GM18870 (cell line): ENCODE measurements at regions not wholly inside any gene's neighbourhood (a gene's known extent, or its start where the extent isn't known, plus 50 kb on each side); places are given as distances from the start of the nearest gene placed in this dataset.

Experiments used
- ATAC-seq: cut with Tn5 transposase; IDR thresholded peaks from one replicate; pipeline ENCODE4 v1.9.1; 2021; ENCODE audit warnings: moderate library complexity; ENCODE audit not compliant: unreplicated experiment

DNA sequence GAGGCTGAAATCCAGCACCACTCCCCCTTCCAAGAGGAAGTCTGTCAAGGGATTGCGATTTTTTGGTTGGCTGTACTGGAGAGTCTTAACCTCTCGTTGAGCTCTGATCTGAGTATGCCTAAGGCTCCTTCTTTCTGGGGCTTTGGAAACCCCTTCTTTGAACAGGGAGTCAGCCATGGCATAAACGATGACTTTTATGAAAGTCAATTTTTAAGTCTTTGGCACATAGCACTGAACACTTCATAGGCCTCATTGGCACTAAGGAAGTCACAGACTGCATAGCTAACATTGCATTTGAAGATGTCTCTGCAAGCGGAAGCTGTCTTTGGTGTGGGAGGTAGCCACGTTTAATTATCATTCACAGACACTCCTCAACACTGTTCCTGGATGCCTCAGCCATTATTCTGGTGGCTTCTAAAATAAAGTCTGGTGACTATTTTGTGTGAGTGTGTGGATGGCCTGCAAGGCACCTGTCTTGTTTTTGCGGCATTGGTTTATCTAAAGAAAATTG lies 148.2 kb upstream of the NCK2 start:
- ATAC-seq = no peak

DNA sequence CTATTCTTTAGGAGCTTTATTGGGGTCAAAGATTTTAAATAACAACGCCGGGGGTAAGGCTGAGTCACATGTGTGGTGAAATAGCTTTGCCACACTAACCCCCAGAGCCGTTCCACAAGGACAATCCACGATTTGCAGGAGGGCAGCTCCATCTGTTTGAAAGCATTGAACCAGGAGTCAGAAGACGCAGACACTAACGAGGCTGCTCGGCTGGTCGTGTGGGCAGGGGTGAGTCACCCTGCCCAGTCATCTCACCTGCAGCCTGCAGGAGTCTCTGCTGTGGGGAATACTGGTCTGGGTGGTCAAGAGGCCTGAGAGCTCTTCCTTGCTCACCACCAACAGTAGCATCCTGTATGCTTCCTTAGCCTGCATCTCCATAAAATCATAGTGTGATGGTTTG lies 149.2 kb upstream of the NCK2 start:
- no peak for ATAC-seq

DNA sequence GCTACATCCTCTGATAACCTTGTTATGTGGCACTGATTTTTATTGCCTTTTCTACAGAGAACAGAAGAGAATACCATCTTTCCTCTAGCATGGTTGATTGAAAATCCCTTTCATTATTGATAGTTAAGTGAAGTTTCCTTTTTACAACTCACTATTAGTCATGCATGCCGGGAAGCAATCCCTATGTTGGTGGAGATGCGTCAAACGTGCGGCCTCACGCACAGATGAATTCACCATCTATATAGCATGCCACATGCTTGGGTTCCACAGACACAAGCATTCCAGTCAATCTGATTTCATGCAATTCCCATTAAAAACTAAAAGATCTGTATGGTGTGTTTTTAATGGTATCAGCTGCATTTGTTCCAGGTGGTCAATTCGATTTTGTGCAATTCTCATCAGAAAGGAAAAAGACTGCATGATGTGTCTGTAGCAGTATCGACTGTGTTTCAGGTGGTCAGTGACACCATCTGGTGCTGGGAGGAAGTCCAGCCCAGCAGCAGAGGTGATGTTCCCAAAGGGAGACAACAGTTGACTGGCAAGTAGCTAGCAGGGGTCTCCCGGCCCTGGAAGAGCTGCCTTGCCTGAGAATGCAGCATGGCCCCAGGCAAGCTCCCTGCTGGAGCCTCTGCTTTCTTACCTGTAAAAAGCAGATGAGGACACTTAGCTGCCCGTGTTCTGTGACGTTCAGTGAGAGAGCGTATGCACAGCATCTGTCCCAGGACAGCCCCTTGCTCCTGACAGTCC lies 151.3 kb upstream of the NCK2 start:
- ATAC-seq = no peak

DNA sequence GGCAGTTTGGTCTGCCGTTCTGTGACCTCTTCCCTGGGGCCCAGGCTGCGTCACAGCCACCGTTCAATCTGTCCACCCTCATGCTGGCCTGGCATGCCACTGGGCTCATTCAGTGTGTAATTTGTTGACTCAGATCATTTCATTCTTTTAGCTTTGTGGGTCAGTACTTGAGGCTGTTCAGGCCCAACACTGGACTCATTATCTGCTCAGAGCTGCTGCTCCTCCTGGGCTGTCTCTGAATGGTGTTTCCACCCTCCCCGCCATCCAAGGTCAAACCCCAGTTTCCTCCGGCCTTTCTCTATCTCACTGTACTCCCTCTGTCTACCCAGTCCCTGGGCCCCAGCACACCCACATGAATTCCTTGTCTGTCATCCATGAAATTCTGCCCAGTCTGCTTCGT lies 152.4 kb upstream of the NCK2 start:
- no peak for ATAC-seq

DNA sequence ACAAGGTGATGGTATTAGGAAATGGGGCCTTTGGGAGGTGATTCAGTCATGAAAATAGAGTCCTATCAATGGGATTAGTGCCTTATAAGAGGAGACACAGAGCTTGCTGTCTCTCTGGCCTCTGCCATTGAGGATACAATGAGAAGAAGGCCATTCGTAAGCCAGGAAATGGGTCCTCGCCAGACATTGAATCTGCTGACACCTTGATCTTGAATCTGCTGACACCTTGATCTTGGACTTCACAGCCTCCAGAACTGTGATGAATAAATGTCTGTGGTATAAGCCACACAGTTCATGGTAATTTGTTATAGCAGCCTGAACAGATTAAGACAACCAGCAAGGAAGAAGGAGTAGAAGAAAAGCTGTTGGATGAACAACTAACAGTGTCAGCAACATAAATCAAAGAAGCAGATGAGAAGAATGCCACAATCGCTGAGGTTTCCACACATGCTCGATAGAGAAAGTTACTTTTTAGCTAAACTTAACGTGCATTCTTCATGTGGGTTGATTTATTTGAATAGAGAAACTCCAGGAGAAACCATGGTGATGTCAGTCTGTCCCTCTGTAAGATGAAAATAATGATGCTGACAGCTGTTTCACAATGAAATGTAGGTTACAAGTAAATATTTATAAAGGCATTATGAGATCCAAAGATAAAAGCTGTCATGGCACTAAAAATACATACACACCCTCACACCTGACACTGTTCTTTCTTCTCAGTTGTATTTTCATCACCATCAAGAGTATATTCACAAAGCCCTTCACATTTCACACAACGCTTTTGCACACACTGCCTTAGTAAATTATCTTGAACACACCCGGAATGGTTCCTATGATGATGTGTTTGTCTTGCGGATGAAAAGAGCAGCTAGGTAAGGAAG lies 153.7 kb upstream of the NCK2 start:
- no peak for ATAC-seq

DNA sequence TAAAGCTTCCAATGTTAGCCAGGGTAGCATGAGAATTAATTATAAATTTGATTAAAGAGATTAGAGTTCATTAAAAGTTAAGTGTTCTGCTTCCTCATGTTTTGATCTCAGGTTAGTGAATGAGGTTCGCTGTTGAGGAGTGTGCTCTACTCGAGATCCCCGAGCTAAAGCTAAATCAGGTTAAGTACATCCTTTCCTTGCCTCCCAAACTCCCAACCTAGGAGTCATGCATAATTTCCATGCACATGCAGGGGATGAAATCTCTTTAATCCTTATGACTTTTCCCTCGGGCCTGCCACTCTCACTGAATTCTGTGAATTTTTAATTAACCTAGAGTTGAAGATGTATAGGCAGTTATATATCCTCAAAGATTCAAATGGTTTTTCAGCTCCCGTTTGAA lies 156.1 kb upstream of the NCK2 start:
- no peak for ATAC-seq

DNA sequence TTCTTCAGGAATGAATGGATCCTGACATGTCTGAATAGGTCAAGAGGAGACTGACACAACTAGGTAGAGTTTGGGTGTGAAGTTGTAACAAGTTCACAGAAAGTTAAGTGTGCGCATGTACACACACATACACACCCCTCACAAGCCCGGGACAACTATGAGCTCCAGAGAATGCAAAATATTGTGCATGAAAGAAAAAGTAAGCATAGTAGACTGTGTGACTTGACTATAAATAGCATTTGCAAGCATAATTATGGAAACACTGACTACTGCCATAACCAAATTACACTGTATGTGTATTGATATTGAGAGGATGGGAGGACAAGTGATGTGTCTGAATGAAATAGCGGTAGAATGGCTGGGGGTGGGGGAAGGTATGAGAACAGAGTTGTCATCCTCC lies 157.1 kb upstream of the NCK2 start:
- no peak for ATAC-seq

DNA sequence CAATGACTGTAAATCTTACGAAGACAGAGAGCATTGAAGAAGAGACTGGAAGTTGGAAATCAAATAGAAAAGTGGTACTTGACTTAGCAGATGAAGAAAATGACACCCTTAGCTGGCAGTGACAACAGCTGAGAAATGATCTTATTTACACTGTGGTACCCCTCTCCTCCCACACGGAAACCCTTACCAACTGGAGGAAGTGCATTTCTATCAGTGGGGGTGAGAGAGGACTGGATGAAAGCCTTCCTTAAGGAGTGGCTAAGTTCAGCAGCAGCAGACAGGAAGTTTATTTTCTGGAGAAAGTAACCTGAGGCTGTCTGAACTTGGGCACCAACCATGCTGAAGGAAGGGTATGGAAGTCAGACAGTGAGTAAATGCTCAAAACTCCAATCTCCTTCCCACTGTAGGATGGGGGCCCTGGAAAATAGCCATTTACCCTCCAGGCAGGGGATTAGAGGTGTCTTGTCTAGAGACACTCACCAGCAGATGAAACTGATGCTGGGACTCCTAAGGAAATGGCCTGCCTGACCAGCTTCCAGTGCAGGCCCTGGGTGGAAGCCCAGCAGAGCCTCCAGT lies 160.2 kb upstream of the NCK2 start:
- ATAC-seq = no peak

DNA sequence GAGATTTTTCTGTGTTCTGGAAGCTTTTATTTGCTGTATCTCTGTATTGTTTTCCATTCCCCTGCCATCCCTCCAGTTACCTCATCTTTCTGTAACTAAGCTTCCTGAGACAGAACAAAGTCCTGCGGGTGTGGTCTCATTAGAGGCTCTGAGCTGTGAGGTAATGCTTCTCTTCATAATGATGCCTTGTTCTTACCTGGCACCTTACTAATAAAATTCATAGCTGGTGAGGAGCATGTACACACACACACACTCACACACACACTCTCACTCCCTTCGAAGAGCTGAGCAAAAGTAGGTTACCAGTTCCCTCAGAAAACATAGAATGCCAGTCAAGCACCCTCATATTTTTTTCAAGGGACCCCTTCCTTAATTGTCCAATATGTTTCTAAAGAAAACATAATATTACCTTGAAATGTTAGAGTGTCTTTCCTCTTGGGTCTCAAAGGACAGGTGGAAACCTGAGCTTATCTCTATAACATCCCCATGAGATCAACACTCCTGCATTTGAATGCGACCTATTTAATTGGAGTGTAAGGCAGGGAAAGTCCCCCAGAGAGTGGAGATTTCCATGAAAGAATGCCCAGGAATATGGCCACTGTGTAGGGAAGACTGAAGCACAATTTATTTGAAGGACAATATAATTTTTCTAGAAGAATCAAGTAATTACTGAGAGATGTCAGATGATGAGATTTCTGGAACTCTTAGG lies 161.6 kb upstream of the NCK2 start:
- ATAC-seq = no peak

DNA sequence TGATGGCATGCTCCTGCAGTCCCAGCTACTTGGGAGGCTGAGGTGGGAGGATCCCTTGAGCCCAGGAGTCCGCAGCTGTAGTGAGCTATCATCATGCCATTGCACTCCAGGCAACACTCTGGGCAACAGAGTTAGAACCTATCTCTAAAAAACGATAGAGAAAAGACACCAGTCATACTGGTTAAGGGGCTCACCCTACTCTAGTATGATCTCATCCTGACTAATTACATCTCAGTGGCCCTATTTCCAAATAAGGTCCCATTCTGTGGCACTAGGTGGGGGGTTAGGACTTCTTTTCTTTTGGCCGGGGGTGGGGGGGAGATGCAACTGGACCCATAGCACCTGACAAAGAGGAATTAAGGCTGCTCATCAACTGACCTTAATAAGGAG lies 163.2 kb upstream of the NCK2 start:
- ATAC-seq = no peak

DNA sequence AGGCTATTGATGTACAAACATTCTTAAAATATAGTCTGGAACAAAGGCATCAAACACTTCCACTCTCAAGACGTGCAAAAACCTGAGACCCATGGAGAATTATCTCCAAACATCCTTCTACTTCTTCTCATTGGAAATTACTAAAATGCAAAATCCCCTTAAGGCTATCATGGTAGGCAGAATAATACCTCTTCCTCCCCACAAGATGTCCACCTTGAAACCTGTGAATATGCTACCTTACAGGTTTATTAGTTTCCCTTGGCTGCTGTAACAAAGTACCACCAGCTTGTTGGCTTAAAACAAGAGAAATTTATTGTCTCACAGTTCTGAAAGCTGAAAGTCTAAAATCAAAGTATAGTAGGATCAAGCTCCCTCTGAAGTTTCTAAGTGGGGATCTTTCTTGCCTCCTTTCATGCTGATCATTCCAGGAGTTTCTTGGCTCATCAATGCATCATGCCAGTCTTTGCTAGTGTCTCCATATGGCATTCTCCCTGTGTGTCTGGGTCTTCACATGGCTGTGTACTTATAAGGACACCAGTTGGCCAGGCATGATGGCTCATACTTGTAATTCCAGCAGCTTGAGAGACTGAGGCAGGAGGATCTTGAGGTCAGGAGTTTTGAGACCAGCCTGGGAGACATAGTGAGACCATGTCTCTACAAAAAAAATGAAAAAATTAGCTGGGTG lies 163.7 kb upstream of the NCK2 start:
- ATAC-seq = no peak

DNA sequence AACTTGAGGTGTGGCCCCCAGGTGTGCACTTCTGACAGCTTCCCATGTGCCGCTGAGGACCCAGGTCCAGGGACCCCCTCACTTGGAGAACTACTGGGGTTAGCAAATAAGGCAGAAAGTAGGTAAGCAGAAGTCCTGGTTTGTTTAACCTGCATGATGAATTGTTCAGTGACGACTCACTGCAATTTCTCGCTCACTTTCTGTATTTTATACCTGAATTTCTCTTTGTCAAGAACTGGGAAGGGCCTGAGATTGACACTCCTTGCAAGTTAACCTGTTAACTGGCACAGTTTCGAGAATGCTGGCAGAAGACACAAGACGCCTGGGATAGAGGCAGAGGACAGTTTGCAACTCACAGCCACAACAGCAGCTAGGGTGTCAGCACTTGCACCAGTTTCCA lies 164.5 kb upstream of the NCK2 start:
- no peak for ATAC-seq

DNA sequence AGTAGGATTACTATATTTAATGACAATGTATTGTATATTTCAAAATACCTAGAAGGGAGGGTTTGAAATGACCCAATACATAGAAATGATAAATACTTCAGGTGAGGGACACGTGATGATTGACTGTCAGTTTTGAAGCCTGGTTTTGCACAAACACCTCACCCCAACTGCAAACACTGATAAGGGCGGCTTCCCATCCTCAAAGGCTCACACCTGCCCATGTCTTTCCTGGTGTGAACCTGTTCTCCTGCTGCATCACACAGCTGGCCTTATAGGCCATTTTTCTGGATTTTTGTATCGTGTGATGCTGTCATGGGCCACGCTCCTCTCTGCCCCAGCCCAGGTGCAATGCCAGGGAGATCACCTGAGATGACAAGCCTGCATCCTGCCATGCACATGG lies 166.5 kb upstream of the NCK2 start:
- no peak for ATAC-seq

DNA sequence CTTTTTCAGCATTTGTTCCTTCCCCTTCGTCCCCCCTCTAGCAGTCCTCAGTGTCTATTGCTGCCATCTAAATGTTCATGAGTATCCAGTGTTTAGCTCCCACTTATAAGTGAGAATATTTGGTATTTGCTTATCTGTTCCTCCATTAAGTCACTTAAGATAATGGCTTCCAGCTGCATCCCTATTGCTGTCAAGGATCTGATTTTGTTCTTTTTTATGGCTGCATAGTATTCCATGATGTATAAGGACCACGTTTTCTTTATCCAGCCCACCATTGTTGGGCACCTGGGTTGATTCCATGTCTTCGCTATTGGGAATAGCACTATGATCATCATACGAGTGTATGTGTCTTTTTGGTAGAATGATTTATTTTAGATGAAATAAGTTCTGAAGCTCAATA lies 166.9 kb upstream of the NCK2 start:
- no peak for ATAC-seq

DNA sequence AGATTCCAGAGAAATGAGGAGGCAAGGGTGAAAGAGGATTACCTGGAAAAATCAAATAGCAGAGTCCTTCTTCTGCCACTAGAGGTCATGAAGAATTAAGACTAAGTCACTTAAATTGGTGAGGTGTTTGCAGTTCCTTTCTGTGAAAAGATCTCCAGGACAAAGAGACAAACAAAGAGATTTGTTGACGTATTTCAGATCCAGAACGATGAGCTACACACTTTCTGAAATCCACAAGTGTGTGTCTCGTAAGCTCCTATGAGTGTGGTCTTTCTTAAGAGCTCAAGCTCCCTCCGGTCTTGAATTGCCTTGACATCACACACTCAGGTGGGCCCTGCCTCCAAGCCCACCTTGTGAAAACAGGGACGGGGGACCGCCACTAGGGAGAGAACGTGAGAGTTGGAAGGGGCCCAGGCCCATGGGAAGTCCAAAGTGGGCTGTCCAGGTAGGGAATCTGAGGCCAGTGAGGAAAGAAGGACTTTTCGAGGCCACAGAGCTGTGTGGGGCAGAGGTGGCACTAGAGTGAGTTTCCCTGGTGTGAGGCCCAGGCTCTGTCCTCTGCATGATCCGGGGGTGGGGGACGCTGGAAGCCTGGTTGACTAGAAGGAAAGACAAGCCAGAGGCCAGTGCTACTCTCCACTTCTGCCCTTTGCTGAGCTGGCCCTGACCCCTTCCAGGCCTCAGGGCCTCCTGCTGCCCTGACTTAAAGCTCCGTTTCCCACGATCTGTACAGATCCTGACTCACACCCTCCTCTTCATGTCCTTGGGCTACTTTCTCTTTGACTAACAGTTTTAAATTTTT lies 168.1 kb upstream of the NCK2 start:
- no peak for ATAC-seq

DNA sequence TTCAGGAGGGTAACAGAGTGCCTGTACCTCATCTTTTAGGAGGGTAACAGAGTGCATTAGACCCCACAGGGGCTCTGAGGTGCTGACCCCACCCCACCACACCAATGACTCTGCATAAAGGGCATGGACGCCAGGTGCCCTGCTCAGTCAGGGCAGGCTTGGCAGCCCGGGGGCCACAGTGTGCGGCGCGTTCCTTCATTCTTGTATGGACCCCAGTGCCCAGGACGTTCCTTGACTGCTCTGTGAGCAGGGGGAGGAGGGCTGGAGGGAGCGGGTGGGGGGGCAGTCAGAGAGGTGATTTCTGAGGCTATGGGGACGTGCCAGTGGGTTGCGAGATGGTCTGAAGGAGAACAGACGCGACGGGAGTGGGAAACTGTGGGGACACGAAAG lies 168.7 kb upstream of the NCK2 start:
- ATAC-seq = no peak

DNA sequence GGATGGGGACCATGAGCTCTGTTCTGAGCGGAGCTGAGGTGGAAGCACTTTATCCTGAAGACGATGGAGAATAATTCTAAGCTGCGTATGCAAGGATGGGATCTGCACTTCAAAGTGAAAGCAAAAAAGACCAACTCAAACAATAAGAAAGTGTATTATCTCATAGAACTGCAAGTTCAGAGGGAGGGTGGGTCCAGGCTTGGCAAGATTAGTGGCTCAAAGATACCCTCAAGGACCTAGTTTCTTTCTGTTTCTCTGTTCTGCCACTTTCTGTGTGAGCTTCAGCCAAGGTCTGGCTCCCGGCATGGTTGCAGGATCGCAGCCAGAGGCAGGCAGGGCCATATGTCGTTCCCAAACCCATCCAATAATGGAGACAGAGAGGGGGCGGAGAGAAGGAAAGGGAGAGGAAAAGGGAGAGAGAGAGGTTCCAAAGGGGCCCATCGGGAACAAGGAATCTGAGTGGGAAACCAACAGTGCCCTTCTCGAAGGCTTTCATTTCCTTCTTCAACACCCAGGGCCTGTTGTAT lies 169.2 kb upstream of the NCK2 start:
- no peak for ATAC-seq

DNA sequence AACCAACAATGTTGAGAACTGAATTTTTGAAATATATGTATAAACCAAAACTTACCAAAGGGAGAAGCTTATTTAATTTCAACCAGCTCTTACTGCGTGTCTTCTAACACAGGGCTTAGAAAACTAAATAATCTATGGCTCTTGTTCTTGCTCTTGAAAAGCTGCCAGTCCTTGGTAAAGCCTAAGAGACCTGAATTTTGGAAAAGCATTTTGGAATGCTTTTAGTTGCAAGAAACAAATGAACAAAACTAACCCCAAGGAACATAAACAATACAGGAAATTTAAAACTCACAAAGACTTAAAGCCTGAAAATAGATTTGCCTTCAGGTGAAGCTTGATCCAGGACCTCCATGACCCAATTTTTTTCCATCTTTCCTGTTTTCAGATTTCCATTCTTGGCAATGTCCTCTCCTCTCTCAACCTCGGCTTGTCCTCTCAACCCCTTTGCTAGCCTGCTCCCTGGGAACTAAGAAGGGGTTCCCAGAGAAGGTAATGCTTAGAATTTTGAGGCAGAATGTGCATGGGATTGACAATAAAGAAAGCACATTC lies 169.8 kb upstream of the NCK2 start:
- ATAC-seq = no peak

DNA sequence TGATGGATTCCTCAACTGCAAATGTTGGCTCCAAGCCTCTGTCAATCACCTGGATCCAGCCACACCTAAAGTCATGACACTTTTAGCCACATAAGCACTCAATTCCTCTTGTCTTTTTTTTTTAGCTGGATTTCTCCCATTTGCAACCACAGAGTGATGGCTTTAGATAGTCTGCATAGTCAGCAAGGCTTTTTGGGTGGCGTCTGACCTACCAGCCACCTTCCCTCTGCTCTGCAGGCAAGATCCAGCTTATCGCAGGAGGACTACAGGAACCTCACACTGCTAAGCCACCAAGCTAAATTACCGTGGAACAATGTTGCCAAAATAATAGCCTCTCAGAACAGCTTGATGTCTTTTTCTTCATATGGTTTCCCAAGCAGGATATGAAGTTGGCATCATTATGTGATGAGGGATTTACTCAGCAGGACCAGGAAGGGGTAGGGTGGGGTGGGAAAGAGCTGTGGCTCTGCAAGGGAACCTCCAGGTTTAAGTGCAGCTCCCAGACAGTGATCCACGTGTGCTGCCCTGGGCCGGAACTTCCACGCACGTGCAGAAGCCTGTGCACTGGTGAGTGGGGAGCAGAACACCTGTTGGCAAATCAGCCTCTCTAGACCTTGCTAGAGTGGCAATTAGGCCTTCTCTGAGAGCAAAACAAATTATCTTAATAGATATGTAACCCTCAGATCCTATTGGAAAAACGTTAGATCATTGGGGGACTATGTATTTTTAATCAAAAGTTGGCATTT lies 170.6 kb upstream of the NCK2 start:
- ATAC-seq = no peak
